KMS-11 (cell line): ENCODE measurements at regions not wholly inside any gene's neighbourhood (a gene's known extent, or its start where the extent isn't known, plus 50 kb on each side); places are given as distances from the start of the nearest gene placed in this dataset.

Experiments
- H2AFZ ChIP-seq: fragments of 200-600 bp; sonication (generic); 2 replicates; pipeline ENCODE4 v1.6.1; 2016; ENCODE audit warnings: antibody characterized with exemption, mixed run types, low read depth
- H3K27ac ChIP-seq: fragments of 200-600 bp; sonication (generic); 2 replicates; pipeline ENCODE4 v1.6.1; 2016; ENCODE audit warnings: mild to moderate bottlenecking, mixed run types
- H3K27me3 ChIP-seq: fragments of 200-600 bp; sonication (generic); 2 replicates; pipeline ENCODE4 v1.6.1; 2017; ENCODE audit warnings: mild to moderate bottlenecking, low read depth, mixed run types, moderate library complexity; ENCODE audit not compliant: insufficient read depth
- H3K36me3 ChIP-seq: fragments of 200-600 bp; sonication (generic); 2 replicates; pipeline ENCODE4 v1.6.1; 2017; ENCODE audit warnings: mild to moderate bottlenecking, mixed run types; ENCODE audit not compliant: insufficient read depth
- H3K4me1 ChIP-seq: fragments of 200-600 bp; sonication (generic); 2 replicates; pipeline ENCODE4 v1.6.1; 2016; ENCODE audit warnings: mild to moderate bottlenecking, low read depth, mixed run types; ENCODE audit not compliant: poor library complexity, severe bottlenecking
- H3K4me2 ChIP-seq: fragments of 200-600 bp; sonication (generic); 2 replicates; pipeline ENCODE4 v1.7.0; 2016; ENCODE audit warnings: mild to moderate bottlenecking, mixed run types
- H3K4me3 ChIP-seq: fragments of 200-600 bp; sonication (generic); IDR thresholded peaks from 2 replicates; pipeline ENCODE4 v1.6.1; 2017; ENCODE audit warnings: low read depth, low read length, mixed read lengths; ENCODE audit not compliant: insufficient read depth
- H3K79me2 ChIP-seq: fragments of 200-600 bp; sonication (generic); 2 replicates; pipeline ENCODE4 v1.6.1; 2016; ENCODE audit warnings: low read depth, mixed run types; ENCODE audit not compliant: insufficient read depth
- H3K9ac ChIP-seq: fragments of 200-600 bp; sonication (generic); 2 replicates; pipeline ENCODE4 v1.6.1; 2016; ENCODE audit warnings: mild to moderate bottlenecking, mixed run types
- H4K20me1 ChIP-seq: fragments of 200-600 bp; sonication (generic); 2 replicates; pipeline ENCODE4 v1.6.1; 2016; ENCODE audit warnings: mild to moderate bottlenecking, mixed run types; ENCODE audit not compliant: insufficient read depth
- TF ChIP-seq, protein P1 (sequence below): fragments of 200-600 bp; sonication (generic); conservative IDR thresholded peaks from 2 replicates; pipeline ENCODE4 v1.6.1; 2017; ENCODE audit warnings: low read depth, mild to moderate bottlenecking, antibody characterized with exemption, low read length, moderate library complexity, mixed read lengths

- Histone ChIP-seq H3K4me1 (no peaks in the 10 kb centered on the region), H3K27ac (no peak overlapping the region), H3K79me2 (no peaks in the 10 kb centered on the region), H3K36me3 (no peaks in the 10 kb centered on the region; the same call in 1 of the 2 replicates), H3K4me2 (no peak overlapping the region), H4K20me1 (no peaks in the 10 kb centered on the region), H2AFZ (no peak overlapping the region), H3K4me3 (no peak overlapping the region), H3K27me3 (no peaks in the 10 kb centered on the region), H3K9ac (no peak overlapping the region)
- TF ChIP-seq, protein P1, sequence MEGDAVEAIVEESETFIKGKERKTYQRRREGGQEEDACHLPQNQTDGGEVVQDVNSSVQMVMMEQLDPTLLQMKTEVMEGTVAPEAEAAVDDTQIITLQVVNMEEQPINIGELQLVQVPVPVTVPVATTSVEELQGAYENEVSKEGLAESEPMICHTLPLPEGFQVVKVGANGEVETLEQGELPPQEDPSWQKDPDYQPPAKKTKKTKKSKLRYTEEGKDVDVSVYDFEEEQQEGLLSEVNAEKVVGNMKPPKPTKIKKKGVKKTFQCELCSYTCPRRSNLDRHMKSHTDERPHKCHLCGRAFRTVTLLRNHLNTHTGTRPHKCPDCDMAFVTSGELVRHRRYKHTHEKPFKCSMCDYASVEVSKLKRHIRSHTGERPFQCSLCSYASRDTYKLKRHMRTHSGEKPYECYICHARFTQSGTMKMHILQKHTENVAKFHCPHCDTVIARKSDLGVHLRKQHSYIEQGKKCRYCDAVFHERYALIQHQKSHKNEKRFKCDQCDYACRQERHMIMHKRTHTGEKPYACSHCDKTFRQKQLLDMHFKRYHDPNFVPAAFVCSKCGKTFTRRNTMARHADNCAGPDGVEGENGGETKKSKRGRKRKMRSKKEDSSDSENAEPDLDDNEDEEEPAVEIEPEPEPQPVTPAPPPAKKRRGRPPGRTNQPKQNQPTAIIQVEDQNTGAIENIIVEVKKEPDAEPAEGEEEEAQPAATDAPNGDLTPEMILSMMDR: no peak
These were observed 143.4 kb upstream of the PHACTR1 start for GRCh38 chr6:12572896-12573827.

DNA sequence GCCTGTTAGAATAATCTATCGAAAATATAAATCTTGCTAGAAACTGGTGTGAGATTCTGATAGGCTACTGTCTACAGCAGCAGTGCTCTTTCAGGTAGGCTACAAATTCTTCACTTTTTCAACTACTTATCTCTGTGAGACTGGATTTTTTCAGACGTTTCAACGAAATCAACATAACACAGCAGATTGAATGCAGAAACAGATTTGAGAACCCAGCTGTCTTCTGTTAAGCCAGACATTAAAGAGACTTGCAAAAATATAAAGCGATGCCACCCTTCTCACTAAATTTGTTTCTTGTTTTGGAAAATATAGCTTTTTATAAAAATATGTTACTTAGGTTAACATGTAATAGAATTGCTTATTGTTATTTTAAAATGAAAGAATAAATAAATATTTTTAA, 140.6 kb upstream of the PHACTR1 start:
- Histone ChIP-seq H3K4me1 (no peaks in the 10 kb centered on the region), H3K36me3 (no peaks in the 10 kb centered on the region; the same call in 1 of the 2 replicates), H3K27ac (no peak overlapping the region), H3K4me2 (no peak overlapping the region), H2AFZ (no peak overlapping the region), H3K9ac (no peak overlapping the region), H3K27me3 (no peaks in the 10 kb centered on the region), H4K20me1 (no peaks in the 10 kb centered on the region), H3K79me2 (no peaks in the 10 kb centered on the region), H3K4me3 (no peak overlapping the region)
- TF ChIP-seq, protein P1: no peak

DNA sequence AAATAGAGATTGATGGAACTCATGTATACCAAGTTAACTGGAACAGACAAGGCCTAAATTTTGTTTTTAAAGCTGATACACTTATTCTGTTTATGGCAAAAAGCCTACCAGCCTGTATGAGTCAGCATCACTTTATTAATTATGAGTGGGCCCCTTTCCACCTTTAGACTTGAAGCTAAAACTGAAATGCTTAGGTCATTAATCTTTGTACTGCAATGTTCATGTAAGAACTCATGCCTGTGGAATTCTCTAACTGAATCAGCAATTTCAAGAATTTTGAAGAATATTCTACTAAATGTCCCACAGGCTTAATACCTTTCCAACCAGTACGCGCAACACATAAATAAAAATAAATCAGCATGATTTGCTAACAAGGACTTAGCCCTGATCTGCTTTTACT, 140.2 kb upstream of the PHACTR1 start:
- Histone ChIP-seq H3K9ac (no peak overlapping the region), H4K20me1 (no peaks in the 10 kb centered on the region), H3K4me1 (no peaks in the 10 kb centered on the region), H3K4me2 (no peak overlapping the region), H3K27ac (no peak overlapping the region), H3K4me3 (no peak overlapping the region), H3K79me2 (no peaks in the 10 kb centered on the region), H3K27me3 (no peaks in the 10 kb centered on the region), H3K36me3 (no peaks in the 10 kb centered on the region; the same call in 1 of the 2 replicates), H2AFZ (no peak overlapping the region)
- TF ChIP-seq, protein P1: no peak

DNA sequence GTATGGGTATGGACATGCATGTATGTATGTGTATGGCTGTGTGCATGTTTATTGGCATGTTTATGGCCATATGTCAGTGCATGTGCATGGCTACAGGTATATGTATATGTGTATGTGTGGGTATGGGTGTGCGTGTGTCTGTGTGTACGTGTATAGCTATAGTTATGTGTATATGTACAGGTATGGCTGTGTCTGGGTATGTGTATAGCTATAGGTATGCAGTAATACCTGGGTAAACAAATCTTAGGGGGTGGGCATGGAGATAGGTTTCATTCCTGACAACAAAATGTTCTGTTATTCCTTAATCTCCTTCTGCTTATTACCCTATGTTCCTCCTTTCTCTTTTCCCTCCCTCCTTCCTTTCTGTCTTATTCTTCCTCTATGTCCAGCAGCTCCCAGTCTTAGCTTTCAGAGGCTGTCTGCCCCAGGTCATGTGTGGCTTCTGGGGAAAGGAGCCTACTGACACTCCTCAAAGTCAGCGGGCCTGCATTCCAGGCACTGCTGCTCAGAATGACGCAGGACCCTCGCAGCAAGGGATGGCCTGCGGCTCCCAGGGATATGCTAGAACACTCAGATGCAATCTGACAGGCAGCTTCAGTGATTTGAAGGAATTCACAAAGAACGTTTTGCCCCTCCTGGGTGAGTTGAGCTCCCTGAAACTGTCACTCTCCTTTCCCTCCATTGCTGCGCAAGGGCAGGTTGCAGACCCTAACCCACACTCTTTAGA, 139.3 kb upstream of the PHACTR1 start:
- H3K27me3 ChIP-seq: no peaks in the 10 kb centered on the region
- TF ChIP-seq, protein P1: no peak
- H3K4me2 ChIP-seq: no peak overlapping the region
- no peaks in the 10 kb centered on the region for H3K4me1 ChIP-seq
- H3K27ac ChIP-seq: no peak overlapping the region
- no peak overlapping the region for H2AFZ ChIP-seq
- H3K9ac ChIP-seq: no peak overlapping the region
- no peaks in the 10 kb centered on the region for H4K20me1 ChIP-seq
- H3K79me2 ChIP-seq: no peaks in the 10 kb centered on the region
- H3K36me3 ChIP-seq: no peaks in the 10 kb centered on the region; the same call in 1 of the 2 replicates
- H3K4me3 ChIP-seq: no peak overlapping the region
